Fibroblast of skin of left quadriceps (primary cell): ENCODE measurements at regions not wholly inside any gene's neighbourhood (a gene's known extent, or its start where the extent isn't known, plus 50 kb on each side); places are given as distances from the start of the nearest gene placed in this dataset.
A peak's percentile ranks its signal among the peaks of the same experiment; 100 is the strongest.

Experiments used
- DNase-seq, 2 experiments: peaks; one replicate each; pipeline ENCODE4 v3.0.0-alpha.2; 2013; ENCODE audit warnings: low read depth in 2 of 2

DNA sequence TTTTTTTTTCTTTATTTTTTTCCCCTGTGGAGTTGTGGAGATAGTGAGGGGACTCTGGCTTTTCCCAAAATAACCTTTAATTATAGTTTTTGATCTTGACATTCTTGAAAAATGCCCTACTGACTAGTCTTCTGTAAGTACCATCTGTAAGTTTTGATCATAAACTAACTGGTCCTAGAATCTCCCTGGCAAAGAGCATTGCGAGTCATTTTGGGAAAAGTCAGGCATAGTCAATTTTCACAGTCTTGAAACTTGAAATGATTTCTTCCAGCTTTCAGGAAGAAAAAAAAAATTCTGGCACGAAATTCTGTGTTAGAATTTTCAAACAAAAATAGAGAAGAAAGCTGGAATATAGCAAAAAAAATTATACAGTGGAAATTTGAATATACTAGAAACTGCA is 181.2 kb upstream of the SNX7 start:
- DNase-seq = no peak

DNA sequence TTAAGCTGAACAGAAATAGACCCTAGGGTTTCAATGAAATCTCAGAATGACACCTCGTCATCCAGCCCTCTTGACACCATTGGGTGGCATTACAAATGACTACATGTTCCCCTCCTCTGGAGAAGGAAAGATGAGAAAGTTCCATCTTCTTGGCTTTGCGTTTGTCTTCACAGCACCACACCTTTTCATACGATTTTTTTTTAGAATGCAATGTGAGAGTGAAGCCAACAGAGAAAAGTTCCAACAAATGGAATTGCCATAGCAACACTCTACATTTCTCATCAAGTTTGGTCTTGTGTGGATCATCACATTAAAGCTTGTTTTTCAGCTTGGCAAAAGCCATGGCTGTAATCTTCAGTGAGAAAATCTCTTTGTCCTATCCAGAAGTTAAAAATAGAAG is 183.4 kb upstream of the SNX7 start:
- no peak for DNase-seq

DNA sequence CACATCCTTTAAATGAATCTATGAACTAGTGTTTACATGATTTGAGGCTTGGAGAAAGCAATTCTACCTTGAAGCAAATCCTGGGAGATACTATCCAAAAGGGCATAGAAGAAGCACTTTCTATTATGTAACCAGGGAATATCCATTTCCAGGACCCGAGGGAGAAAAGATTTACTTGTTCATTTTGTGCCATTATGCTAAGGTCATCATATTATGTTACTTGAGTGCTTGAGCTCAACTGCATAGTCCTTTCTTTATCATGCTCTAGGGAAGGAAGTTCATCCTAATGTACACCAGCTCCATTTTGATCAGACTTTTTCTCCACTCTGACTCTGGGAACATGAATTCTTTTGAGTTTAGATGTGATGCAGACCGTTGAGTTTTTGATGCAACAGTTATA is 188.6 kb upstream of the SNX7 start:
- no peak for DNase-seq

DNA sequence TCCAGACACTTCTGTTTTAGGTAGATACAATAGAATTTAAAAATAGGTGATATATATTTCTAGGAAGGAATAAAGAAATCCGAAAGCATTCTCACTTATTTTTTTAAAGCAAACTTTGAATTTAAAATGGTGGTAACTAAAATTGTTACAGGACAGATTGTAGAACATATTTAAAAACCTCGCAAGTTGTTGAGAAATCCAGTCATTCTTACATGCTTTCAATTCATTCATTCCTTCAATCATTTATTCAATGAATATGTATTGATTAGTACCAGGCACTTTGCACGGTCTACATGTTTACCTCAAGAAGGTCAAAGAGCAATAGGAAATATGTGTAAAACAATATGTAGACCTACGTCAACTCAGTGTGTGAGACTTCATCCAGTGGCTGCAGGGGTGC is 189.9 kb upstream of the SNX7 start:
- DNase-seq = no peak

DNA sequence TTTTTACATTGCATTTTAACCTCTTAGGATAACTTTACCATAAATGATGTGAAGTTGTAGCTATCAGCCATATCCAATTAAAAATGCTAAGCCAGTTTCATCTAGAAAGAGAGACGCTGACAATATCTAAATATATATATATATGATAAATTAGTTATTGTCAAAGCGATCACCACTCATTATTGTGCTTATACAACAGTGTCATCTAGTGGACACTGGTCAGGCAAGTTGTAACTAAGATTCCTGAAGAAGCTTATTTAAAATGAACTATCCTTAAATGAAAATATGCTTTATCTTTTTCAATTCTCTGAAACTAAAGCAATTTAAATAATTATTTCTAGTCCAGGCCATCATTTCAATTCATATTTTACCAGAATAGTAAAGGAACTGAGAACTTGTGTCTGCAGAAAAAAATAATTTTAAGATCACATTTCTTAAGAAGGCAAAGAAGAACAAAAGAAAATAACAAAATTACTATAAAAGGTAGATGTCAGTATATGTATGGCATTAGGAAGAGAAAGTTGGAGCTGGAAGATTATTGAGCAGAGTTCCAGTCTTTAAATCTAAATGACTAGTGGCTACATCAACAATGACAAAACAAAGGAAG is 193.3 kb upstream of the SNX7 start:
- DNase-seq = peak; percentile 52 to 54

DNA sequence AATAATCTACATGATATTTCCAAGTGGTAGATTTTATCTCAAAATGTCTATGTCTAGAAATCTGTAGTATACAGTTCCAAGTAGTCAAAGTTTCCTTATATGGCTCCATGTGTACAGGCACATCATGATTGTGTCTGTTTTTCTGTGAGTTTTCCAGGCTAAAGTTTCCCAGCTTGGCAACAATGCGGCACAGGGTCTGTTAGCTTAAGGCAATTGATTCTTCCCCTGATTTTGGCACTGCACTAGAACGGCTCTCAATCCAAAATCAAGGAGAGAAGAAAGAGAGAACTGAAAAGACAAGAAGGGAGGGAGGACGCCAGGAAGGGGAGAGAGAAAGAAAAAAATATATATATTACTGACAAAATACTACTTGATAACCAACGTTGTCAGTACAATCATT is 193.9 kb upstream of the SNX7 start:
- no peak for DNase-seq

DNA sequence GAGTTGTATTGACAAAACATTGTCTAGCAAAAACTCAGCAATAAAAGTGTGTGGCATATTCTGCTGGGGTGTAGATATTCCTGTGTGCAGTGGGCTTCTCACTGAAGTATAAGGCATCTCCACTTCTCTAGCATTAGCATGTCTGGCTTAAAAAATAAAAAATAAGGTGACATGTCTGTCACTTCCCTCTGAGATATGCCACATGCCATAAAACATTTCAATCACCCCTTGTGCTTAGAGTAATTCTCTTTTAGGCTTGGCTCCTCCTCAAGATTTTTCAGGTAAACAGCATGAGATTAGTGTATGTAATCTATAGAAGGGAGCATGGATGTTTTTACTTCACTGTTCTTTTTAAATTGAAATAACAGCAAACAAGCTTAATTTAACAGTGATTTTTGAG is 194.4 kb upstream of the SNX7 start:
- no peak for DNase-seq

DNA sequence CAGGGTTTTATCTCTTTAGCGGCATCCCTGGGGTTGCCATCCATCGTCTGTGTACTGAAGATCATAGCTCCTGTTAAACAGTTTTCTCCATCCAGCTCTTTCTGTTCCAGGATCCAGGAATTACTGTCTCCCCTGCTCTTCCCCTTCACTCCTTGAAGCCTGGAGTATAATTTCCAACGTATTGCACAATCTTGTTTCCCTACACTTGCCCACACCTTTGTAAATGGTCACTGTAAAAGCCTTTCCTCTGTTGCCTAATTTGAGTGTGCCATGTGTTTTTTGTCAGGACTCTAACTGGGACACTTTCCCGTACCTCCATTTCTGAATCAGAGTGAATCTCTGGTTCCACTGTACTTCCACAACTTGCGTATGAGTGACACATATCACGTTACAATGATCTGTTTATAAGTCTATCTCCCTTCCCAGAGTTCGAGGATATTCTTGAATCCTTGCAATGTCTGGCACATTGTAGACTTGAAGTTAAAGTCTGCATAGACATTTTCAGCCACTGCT is 199.6 kb upstream of the SNX7 start:
- DNase-seq = no peak

DNA sequence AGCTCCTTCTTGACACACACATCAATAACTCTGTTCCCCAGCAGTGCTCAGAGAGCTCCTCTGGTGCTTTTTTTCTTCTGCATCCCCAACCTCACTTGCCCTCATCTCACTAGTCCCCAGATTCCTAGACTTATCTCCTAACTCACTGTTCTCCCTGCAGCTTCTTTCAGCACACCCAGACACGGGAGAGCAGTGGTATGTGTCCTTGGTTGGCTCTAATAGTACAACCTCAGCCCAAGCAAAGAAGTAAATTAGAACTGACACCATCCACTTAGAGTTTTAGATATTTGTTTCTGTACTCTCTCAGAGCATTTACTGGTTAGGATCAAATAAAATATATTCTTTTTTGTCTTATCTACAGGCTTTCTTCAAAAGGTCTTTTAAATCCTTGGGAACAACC is 201.4 kb upstream of the SNX7 start:
- DNase-seq = no peak

DNA sequence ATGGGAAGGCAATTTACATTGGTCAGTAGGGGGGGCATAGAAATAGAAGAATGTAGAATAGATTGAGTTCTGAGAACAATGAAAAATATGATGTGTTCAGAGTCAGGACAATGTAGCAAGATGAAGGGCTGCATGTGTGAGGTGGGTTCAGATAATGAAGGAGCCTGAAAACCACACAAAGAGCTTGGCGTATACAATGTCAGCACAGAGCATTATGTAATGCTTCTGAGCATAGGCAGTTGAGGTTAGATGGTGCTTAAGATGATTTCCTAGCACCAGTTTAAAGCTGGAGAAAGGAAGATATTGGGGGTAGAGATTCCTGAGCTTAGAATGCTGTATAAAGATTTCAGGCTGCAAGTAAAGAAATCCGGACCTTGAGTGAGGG is 202.0 kb upstream of the SNX7 start:
- DNase-seq = no peak

DNA sequence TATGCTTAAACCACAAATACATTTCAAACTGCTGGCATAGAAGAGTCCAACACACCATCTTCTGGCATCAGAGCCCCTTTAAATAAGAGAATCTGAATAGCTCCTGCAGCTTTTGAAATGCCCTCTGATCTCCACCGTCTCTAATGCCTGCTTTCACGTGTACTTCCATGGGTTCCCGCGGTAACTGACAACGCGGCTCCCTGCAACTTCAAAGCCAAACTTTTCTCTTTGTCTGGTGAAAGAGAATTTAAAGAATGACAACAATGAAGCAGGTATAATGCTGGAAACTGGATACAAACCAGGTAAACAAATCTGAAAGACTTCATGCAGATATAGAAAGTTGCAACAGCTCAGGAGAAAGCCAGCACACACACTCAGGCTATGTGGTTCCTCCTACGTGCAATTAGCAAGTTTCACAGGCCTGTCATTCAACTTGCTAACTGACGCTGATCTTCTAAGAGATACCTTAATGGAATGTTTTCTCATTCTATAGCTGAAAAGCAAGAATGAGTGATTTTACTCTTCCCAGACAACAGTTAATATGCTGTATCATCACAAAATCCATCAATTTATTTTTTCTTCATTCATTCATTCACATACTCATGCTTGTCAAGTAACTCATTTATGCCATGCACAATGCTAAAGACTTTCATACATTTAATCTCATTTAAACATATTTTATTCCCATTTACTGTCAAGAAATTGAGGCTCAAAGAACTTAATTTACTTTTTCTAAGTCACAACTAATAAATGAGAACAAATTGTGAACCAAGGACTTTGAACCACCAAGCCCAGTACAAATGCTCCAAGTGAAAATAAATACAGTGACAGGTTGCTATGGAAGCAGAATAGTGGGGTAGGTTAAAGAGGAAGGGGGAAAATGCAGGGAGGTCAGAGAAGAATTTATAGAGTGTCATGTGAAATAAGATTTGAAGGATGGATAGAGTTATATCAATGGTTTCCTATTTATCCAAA is 202.7 kb upstream of the SNX7 start:
- no peak for DNase-seq

DNA sequence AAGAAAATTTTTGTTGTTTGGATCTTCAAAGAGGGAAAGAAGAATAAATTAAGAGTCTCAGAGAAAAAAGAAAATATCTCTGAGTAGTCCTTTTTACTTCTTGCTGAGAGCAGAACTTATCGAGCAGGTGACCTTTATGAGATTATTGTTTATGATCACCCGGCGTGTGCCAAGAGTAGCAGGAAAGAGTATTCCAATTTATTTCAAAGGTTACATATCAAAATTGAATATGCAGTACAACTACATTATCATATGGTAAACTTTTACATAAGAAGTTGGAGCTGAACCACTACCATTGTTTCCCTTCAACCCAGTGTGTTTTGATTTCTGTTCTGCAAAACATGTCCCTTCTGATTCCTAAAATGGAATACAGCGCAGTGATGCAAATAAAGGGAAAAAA is 204.3 kb upstream of the SNX7 start:
- no peak for DNase-seq

DNA sequence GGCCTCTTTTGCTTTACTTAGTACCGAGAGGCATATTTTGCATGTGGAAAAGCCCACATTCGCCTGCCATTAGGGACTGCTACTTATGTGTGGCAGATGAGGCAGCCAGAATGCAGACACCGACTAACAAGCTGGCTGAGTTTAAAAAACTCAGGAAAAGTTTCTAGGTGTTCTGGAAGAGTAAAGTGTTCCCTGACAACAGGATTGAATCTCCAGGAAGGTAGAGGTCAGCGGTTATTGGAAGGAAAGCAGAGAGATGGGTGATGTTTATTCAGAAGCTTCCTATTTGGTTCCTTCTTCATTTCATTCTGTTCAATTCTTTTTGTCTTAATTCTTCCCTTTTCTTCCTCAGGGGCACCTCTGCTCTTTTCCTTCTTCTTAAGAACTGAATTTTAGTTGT is 206.9 kb upstream of the SNX7 start:
- no peak for DNase-seq

DNA sequence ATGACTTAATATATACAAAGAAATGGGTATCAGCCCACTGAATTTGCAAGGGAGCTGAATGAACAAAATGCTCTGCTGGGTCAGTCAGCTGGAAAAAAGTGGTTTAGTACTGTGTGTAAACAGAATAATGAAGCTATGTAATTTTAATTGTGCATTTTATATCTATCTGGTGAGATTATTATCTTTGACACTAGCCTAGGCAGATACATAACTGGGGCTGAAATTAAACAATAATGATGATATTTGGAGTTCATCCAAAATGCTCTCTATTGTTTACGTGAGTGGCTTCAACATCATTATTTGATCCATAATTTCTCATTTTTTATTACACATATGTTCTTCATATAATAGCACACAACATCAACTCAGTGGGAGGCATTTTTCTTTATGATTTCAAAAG is 208.5 kb upstream of the SNX7 start:
- DNase-seq = peak; percentile 14 to 15

DNA sequence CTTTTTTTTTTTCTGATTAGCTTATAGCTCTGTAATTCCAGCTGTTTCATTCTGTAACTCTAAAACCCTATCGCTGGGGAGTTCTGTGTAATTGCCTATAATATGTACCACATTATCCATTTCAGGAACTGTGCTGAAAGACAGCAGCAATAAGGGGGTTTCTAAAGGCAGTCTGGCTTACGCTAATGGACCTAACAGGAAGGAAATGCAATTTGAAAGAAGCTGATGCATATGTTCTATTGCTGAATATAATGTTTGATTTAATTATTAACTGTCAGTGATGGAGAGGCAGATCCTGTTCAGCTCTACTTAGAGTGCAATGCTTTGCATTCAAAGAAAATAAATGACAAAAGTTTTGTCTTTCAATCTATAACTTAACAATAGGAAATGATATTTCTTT is 209.4 kb upstream of the SNX7 start:
- peak in 1 of 2 experiments; percentile 8 for DNase-seq

DNA sequence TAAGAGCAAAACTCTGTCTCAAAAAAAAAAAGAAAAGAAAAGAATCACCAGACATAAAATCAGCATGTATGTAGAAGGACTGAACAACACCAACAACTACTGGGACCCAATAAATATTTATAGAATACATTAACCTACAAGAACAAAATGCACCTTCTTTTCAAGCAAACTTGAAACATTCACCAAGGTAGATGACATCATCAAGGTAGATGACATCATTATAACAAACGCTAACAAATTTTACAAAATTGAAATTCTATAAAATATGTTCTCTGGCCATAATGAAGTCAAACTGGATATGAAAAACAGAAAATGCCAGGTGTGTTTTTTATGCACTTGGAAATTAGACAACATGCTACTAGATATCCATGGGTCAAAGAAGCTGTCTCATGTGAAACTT is 220.2 kb upstream of the SNX7 start:
- DNase-seq = no peak

DNA sequence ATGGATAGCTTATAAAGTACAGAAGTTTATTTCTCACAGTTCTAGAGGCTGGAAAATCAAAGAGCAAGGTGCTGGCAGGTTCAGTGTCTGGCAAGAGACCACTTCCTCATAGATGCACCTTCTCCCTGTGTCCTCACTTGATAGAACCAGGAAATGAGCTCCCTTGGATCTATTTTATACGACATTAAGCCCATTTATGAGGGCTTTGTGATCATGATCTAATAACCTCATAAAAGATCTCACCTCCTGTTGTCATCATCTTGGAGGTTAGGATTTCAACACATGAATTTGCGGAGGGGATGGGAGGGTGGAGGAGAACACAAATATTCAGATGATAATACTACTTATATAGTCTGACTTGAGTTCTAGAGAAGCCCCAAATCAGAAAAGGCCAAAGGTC is 222.1 kb upstream of the SNX7 start:
- no peak for DNase-seq

DNA sequence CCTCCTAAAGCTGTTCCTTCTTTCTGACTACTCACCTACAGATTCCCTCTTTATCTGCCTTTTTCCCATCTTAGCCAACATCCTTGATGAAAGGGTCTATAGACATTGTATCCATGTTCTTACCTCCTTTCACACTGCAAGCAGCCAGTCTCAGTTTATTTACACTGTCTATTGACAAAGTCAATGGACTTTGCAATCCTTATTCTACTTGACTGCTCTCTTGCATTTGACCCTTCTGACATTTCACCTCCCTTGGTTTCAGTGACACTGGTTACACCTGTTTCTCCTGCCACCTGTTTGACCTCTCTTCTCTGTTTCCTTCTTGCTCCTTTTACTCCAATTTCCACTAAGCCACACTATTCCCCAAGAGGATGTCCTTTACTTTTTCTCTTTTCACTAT is 224.0 kb upstream of the SNX7 start:
- DNase-seq = no peak

DNA sequence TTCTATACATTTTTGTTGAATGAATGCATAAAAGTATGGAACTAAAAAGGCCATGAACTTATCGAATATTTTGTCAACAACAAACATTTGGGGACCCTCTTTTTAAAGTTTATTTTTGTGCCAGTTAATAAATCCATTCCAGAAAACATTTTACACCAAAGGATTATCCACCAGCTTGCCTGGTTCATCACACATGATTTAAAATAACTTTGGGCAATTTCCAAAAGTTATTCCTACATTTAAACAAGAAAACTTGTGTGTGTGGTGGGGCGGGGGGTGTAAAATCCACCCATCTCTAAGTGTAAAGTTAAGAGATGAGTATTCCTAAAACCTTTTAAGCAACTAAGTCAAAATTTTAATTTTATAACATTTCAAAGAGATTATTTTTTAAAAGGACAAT is 224.5 kb upstream of the SNX7 start:
- DNase-seq = no peak

DNA sequence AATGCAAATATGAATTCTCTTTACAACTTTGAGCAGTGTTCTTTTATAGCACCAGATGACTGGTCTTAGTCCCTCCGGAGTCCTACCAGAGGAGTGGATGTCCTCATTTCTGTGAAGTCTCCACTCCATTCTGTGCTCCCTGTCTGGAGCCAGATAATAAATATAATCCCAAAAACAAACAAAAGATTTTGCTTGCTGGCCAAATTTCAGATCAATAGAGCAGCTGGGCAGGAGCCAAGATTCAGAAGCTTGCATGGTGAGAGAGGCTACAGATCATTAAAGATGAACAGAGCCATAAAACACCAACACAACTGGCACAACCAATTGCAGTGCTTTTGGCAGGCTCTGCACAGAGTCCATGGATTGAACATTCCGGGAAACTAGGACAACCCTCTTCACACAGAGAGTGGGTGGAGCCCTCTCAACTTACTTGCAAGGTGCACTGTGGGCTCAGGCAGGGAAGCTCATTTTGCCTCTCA is 231.5 kb upstream of the SNX7 start:
- DNase-seq = no peak

DNA sequence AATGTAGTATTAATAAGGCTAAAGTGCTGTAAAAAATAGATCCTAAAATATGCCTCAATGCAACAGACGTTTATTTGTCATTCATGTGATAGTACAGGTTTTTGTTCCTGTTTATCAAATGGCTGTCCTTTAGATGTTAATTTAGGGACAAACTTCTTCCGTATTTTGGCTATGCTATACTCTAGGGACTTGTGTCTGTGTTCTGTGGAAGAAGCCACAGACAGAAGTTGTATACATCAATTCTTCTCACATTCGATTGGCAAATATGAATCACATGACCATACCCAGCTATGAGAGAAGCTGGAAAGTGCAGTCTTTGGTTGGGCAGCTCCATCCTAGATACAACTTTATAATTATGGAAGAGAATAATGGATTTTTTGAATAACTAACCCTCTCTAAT is 232.7 kb upstream of the SNX7 start:
- no peak for DNase-seq

DNA sequence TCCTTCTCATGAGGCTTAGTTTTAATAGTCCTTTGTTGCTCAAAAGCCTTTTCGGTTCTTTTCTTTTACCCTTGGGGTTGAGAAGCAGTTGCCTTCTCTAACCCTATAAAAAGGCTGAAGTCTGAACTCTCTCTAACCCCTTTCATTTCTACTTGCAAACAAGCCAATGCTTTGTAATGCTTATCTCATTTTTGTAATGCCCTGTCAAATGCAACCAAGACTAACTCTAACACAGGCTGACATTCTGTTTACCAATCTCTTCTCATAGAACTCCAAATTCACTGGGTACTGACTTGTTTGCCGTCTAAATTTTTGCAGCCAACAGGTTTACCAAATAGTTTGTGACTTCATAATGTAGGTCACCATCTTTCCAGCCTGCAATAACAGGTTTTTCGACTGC is 233.9 kb upstream of the SNX7 start:
- no peak for DNase-seq

DNA sequence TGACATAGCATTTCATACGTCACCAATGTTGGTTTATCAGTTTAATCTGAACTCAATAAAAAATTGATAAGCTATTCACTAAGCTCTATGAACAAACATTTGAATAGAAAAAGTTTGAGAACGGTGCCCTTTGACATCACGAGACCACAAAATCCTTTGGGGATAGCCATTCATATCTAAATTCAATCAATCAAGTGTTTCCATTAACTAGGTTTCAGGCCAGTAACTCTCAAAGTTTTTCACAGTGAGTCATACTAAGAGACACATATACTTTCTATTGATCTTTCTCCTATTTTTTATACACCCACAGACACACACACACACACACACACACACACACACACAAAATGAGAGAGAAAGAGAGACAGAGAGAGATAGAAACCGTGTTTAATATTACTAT is 235.4 kb upstream of the SNX7 start:
- no peak for DNase-seq
